ENCODE measurements at regions not wholly inside any gene's neighbourhood (a gene's known extent, or its start where the extent isn't known, plus 50 kb on each side); places are given as distances from the start of the nearest gene placed in this dataset.
"Not testable (repeated sequence)": the region's sequence is repeated elsewhere in the genome, so short reads cannot be mapped to it uniquely, and the experiment has no call there.

DNA sequence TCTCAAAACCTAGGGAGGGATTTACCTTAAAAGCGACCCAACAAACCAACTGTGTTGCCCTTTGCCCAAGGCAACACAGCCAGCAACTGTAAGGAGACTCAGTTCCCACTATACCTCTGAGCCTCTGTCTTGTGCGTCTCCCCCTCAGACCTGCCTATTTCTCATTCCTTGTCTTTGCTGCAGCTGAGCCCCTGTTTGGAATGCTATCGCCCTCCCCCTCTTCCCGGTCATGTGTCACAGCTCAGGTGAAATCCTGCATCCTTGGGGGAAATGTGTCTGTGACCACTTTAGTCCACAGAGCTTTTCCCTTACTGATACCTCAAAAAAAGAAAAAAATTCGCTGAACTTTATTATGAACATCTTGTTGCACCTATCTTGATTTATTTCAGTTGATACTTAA lies 52.0 kb upstream of the LRIG1 start:
- DNase-seq: no peak

DNA sequence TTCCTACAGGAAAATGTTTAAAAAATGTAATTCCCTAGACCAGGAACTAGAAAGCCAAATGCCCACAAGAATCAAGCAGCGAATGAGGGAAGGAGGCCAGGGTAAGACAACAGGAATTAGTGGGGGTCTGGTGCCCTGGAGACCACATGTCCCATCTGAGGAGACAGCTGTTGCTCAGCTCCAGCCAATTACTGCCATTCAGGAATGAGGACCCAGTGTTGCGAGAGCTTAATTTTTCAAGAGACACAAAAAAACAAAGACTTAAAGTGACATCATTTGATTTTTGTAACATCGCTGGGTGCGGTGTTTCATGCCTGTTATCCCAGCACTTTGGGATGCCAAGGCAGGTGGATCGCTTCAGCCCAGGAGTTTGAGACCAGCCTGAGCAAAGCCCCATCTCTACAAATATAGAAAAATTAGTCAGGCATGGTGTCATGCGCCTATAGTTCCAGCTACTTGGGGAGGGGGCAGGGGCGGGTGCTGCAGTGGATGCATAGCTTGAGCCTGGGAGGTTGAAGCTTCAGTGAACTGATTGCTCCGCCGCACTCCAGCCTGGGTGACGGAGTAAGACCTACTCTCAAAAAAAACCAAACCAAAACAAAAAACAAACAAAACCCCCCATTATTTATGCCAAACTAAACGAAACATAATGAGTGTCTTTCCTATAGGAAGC lies 52.8 kb upstream of the LRIG1 start:
- DNase-seq: no peak

DNA sequence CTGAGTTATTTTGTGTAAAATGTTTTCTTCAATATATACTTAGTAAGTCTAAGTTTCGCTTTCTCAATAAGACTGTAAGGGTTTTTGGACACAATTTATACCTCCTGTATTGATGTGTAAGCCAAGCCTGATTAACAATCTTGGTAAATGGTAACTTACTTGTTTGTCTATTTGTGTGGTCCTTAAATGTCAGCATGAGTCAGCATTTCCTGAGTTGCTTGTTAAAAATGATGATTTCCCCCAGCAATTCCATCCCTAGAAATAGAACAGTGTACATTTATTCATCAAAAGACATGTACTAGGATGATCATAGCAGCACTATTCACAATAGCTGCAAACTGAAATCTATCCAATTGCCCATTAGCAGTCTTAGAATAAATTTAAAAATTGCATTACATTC lies 53.4 kb upstream of the LRIG1 start:
- no peak for DNase-seq

DNA sequence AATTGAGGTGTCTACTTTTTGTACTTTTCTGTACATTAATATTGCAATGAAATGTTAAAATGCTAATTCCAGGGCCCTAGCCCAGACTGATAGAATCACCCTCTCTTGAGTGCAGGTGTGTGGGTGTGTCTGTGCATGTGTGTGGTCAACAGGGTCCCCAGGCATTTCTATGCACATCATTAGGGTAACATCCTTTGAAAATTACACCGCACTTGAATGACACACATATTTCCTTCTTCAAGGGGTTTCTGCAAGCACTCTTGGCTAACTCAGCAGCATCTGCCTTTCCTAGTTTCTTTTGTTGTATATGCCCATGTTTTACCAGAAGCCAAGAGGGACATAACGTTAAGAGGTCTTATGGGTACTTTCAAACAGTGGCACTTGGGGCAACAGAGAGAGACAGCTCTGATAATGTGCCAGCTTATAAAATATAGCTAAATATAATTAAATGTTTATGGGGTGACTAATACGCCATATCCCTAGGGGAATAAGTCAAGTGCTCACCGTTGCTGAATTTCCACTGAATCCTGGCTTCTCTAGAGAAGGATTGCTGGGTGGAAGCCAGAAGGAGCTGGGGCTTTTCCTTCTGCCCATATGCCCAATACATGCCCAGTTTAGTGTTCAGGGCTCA lies 54.5 kb upstream of the LRIG1 start:
- no peak for DNase-seq

DNA sequence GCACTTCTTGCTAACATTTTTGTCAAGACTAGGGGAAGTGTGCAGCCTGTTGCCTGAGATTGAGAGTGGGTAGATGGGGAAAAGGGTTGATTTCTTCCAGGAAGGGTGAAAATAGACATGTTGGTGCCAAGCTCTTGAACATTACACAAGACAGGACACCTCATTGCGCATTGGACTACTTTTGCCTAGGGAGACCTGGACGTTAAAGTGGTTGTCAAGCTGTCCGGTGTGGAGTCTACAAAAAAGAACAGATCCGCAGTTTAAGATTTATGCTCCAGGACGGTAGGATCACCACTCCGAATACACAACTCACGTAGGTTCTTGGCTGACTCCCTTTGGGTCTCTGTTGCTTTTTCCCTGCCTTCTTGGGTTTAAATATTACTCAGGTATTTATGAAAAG lies 56.3 kb upstream of the LRIG1 start:
- DNase-seq: no peak

DNA sequence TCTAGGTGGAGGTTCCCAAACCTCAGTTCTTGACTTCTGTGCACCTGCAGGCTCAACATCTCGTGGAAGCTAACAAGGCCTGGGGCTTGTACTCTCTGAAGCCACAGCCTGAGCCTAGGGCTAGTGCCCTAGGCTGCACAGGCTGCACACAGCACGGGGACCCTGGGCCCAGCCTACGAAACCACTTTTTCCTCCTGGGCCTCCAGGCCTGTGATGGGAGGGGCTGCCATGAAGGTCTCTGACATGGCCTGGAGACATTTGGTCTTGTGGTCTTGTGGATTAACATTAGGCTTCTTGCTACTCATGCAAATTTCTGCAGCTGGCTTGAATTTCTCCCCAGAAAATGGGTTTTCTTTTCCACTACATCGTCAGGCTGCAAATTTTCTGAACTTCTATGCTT lies 59.1 kb upstream of the LRIG1 start:
- DNase-seq: not testable (repeated sequence)

DNA sequence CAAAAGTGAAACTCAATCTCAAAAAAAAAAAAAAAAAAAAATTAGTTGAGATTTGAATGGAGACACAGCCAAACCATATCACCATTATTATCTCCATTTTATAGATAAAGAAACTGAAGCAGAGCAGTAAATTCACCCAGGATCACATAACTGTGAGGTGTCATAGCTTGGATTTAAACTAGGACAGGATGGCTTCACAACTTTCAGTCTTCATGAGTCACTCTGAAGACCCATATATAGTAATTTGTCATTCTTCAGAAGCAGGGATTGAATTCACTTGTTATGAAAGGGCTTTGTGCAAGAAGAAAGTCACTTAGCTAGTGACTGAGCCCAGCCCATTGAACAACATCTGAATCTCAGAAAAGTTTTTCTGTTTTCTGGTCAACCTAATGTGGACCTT lies 60.5 kb upstream of the LRIG1 start:
- DNase-seq: no peak

DNA sequence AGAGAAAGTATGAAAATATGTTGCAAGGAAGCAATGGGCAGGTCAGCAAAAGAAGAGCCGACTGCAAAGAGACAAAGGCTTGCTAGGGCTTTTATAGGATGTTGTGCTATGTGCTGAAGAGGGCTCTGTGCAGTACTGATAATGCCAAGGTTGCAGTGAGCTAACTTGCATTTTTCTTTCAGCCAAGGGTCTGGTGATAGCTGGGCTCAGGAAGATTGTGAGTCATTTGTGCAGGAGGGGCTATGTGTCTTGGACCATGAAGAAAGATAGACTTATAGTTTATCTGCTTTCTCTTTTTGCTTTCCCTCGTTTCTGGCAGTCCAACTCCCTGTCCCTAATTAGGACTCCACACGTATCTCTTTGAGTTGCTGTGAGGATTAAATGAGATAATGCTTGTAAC lies 64.5 kb upstream of the LRIG1 start:
- DNase-seq: no peak

DNA sequence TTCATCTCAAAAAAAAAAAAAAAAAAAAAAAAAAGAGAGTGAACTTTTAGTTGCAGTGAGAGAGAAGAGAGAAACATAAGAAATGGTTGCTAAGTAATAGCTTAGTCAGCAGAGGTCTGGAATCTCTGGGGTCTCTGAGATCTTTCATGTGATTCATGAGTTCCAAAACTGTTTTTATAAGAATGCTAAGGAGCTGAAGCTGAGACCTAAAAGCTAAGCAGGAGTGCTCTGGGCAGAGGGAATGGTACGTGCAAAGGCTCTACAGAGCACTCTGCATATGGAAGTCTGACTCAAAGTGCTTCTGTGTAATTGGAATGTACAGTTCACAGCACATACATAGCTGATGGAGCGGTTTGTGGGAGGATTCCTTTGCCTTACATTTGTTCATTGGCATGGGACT lies 66.3 kb upstream of the LRIG1 start:
- DNase-seq: no peak

DNA sequence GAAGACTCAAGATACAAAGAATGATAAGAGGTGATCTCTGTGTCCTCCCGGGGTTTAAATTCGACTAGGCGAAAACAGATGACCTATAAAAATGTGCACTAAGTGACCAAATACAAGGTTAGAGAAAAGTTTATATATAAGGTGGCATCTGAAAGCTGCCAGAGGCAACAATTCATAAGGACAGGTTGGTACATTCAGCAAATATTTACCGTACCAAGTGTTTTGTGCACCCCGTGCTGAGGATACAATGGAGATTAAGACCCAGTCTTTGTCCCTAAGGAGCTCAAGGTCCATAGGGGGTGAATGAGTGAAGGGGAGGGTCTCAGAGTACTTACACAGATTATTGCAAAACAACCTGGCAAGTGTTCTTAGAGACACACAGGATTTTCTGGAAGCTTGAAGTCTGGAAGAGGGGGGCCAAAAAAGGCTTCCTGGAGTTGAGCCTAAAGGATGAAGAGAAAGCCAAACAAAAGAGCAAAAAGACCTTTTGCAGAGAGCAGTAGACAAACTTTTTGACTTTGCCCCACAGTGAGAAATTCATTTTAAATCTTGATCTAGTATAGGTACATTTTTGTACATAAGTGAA lies 71.4 kb upstream of the LRIG1 start:
- no peak for DNase-seq

DNA sequence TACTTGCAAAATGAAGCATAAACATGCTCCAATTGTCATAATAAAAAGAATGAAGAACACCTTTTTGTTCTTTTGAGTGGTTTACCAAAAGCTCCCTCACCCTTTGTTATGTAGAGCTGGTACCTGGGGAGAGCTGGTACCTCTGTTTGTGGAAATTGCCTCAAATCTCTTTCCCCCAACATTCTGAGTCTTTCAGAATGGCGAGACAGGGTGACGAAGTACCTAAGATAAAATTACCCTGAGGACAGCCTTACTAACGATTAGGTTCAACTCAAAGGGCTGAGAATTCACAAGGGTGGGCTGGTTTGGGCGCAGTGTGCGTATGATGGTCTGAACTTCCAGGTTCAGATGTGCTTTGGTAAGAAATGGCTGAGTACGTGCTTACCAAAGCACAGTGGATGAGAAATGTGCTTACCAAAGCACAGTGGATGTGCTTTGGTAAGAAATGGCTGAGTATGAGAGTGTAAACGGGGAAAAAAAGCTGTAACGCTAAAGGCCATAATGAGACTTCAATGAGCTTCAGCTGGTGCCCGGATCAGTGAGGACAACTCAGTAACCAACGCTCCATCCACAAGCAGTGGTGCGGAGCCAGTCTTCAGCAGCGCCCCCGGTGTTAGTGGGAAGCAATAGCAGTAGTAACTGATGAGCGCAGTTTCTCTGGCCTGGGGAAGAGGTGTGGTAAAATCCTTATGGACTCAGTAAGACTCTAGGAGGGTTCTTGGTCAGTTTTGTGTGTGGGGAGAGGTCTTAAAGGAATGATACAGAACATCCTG lies 72.3 kb upstream of the LRIG1 start:
- no peak for DNase-seq

DNA sequence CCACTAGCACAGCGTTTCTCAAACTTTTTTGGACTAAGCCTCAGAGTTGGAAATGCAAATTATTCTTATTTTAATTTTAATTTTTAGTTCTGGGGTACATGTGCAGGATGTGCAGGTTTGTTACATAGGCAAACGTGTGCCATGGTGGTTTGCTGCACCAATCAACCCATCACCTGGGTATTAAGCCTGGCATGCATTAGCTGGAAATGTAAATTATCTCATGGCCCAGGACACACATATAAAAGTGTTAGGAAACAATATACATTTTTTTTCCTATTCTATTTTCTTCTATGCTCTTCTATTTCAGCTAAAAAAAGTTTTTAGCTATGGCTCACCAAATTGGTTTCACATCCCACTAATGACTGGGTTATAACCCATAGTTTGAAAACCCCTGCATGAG lies 73.3 kb upstream of the LRIG1 start:
- DNase-seq: no peak

DNA sequence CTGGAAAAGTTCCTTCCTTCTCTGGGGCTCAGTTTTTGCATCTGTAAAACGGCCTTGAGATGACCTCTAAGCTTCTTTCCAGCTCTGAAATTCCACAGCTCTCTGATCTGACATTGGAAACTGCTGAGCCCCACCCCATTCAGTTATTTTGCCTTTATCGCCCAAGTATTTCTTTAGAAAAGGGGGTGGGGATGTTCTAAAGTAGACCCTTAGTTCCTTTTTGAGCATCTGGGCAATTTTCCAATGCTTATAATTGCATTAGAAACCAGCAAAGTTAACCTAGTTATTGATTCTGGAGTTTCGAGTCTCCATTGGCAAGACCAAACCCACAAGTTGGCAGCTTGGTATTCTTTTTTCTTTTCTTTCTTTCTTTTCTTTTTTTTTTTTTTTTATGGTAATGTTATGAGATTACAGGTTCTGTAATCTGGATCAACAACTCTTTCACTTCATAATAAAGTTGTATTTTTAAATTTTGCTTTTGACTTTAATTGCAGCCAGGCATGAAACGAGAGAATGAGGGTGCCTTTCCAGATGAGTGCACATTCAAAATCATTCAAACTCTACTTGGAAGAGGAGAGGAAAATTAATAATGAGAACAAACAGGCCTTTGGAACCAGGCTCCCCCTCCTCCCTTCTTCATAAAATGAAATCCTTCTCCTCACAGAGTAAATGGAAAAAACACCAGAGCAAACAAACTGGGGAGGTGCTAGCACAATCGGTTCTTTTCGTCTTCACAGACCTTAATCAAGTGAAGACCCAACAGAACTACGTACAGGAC lies 76.8 kb upstream of the LRIG1 start:
- DNase-seq: no peak

DNA sequence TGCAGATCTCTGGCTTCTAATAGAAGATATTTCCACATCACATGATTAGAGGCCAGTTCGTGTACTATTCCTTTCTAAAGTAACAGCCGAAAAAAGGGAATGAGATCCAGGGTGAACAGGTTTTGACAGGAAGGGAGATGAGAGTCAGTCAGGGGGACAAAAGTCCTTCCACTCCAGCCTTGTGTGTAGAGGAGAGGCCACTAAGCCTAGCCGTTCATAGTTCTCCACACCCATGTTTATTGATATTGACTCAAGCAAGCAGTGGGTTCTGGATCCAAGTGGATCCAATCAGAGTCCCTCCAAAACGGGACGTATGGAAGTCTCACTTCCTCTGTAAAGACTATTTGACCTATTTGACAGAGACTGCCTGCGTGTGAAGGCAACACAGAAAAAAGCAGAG lies 80.4 kb upstream of the LRIG1 start:
- DNase-seq: no peak

DNA sequence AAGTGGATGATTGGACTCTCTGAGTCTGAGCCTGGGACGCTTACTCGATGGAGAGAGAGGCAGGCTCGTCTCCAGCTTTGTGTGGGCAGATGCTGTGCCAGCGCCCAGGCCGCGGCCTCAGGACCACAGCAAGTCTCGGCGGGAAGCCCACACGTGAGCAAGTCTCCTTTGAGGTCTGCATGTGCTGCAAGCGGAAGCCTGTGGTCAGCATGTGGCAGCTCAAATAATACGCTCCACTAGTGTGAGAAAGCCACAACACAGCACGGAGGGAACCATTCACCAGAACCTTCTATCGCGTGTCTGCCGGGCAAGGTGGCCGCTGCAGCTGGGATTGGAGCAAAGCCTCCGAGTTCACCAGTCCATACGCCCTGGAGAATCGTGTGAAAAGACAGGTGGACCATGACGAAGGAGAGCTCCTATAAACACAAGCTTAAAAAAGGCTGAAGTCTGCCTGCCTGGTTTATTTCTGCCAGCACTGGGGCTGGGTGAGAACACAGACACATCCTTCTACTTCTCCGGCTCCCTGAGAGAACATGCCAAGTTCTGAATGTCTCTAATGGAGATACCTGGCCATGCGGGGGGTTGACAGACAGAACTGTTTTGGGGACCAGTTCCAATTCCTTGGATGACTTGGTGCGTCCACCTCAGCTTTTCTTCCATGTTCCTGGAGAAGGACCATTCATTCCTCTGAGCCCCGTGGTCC lies 82.0 kb upstream of the LRIG1 start:
- no peak for DNase-seq

DNA sequence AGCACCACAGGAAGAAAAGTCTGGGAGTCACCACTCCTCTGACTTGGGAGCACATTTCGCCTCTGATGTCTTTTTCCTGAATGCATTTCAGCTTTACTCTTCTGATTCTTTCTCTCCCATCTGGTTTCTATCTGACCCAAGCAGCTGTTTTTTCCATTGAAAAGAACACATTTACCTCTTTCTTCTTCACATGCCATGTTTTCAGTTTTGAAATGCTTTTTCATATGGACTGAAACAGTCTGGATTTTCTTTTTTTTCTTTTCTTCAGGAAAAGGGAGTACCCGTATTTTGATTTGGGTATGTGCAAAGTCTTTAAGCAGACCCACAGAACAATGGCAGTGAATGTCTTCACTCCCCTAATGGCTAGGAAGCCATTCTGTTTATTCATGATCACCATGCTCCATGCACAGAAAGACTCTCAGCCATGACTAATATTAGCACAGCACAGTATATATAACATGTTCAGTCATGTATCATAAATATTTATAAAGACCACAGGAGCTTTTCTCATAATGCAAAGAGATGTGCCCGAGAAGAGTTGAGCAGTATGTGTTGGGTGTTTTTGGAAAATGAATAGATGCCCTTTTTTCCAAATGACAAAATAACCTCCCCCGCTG lies 82.7 kb upstream of the LRIG1 start:
- DNase-seq: no peak

DNA sequence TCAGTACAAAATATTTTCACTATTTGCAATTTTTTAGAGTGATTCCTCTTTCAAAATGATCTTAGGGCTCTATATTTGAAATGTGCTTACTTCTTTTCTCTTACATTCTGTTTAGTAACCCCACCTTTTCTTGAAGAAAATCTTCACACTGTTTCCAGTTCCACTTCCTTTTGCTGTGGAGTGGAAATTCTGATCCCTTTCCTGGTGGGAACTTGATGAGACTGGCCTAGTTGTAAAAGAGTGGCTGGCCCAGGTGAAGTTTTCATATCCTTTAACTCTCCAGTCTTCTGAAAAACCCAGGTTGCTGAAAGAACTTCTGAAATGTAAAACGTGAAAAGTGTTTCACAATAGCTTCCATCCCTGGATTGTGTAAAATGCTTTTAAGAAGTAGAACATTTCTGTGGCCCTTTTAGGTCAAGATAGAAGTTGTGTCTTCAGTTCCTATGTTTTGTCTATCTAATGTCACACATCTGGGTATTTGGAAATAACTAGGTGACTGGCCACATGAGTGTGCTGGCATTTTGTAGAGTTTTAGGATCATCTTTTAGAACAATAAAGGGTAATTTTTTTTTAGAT lies 84.8 kb upstream of the LRIG1 start:
- no peak for DNase-seq

DNA sequence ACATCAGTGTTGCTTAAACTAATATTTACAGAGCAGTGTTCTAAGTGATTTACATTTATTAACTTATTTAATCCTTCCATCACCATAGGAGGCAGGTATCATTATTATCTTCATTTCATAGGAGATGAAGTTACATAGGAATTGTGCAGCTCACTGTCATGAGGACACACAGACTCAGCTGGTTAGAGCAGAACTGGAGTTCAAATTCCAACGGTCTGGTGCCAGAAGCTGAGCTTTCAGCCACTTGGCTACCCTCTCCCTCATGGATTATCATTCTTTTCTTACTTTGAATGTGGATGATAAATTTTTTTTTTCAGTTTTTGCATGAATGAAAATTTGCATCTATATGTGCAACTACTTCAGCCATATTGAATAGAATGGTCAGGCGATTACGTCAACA lies 86.0 kb upstream of the LRIG1 start:
- DNase-seq: no peak

DNA sequence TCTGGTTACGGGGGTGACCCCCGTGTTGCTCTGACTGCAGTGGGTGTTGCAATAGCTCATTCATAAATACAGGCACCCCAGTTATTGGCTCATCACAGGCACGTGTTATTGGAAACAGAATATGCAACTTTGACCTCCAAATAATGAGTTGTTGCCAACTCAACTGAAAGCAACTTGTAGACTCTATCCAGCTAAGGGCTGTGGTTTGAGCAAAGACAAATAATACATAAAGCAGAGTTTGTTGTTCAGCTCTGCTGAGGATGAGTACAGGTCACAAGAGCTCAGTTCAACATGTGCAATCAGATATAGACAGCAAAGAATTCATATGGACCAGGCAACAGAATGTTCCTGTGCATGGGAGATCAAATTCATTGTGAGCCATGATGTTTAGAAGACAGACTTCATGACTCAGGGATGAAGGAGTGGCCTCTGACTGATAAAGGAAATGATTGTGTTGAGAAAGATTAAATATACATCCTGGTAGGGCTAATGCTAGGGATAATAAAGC lies 87.6 kb upstream of the LRIG1 start:
- DNase-seq: no peak

DNA sequence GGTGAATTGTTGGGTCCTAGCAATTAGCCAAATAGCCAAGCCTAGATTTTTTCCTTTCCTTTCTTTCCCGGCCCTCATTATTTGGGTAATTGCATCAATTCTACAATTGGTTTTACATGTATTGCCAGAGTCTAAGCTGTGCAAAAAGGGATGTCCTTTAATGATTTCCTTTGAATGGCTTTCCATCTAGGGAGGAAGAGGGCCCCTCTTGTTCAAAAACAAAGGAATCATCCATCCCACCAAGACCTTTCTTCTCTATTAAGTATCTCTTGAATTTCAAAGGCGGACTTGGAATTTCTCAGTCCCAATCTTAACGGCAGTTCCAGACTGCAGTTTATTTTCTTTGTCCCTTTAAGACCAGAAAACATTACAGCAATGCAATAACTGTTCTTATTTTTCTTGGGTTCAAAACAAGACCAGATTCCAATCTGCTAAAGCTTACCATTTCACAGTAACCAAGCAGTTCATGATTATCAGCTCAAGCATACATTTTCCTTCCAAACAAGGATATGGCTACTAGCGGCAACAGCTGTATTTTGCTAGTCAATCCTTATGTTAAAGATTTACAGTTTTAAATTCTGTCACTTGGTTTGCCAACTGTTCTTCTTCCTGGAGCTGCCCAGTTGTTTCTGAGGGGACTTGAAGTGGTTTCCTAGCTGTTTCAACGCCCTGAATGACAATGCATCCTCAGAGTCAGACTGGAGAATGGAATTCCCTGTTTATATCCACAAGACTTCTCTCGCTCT lies 91.4 kb upstream of the LRIG1 start:
- no peak for DNase-seq
